HPDE6-E6E7 (cell line): ENCODE measurements at regions not wholly inside any gene's neighbourhood (a gene's known extent, or its start where the extent isn't known, plus 50 kb on each side); places are given as distances from the start of the nearest gene placed in this dataset.
"Not testable (repeated sequence)": the region's sequence is repeated elsewhere in the genome, so short reads cannot be mapped to it uniquely, and the experiment has no call there.

Experiments used
- DNase-seq: peaks from one replicate; pipeline ENCODE4 v3.0.0; 2011; ENCODE audit warnings: missing footprints; ENCODE audit errors: extremely low spot score

- DNase-seq = no peak
Observed at GRCh38 chr9:82116556-82116955, 128.0 kb downstream of the SPATA31D1 start.

- DNase-seq = no peak
Observed at GRCh38 chr9:82117026-82117811, 128.6 kb downstream of the SPATA31D1 start.

GRCh38 chr9:82122731-82123130, 134.2 kb downstream of the SPATA31D1 start:
- DNase-seq = no peak

GRCh38 chr9:82124090-82124489, 135.5 kb downstream of the SPATA31D1 start:
- no peak for DNase-seq

GRCh38 chr9:82126256-82126655, 137.7 kb downstream of the SPATA31D1 start:
- DNase-seq = no peak

- no peak for DNase-seq
Observed at GRCh38 chr9:82127465-82127864, 138.9 kb downstream of the SPATA31D1 start.

GRCh38 chr9:82128011-82128696, 139.6 kb downstream of the SPATA31D1 start:
- DNase-seq = no peak

- DNase-seq = no peak
Observed at GRCh38 chr9:82129708-82130107, 141.1 kb downstream of the SPATA31D1 start.

- DNase-seq = no peak
Observed at GRCh38 chr9:82130331-82131042, 141.9 kb downstream of the SPATA31D1 start.

- no peak for DNase-seq
Observed at GRCh38 chr9:82131072-82131471, 142.5 kb downstream of the SPATA31D1 start.

GRCh38 chr9:82132024-82132423, 143.5 kb downstream of the SPATA31D1 start:
- no peak for DNase-seq

GRCh38 chr9:82134010-82134409, 145.4 kb downstream of the SPATA31D1 start:
- no peak for DNase-seq

- no peak for DNase-seq
Observed at GRCh38 chr9:82135106-82135505, 146.5 kb downstream of the SPATA31D1 start.

GRCh38 chr9:82138081-82138480, 149.5 kb downstream of the SPATA31D1 start:
- DNase-seq = not testable (repeated sequence)

GRCh38 chr9:82140471-82140870, 151.9 kb downstream of the SPATA31D1 start:
- peak; percentile 31 for DNase-seq

GRCh38 chr9:82144803-82145202, 156.2 kb downstream of the SPATA31D1 start:
- no peak for DNase-seq

- no peak for DNase-seq
Observed at GRCh38 chr9:82146677-82147076, 158.1 kb downstream of the SPATA31D1 start.

- DNase-seq = no peak
Observed at GRCh38 chr9:82147798-82148425, 159.3 kb downstream of the SPATA31D1 start.

GRCh38 chr9:82148426-82148810, 159.8 kb downstream of the SPATA31D1 start:
- no peak for DNase-seq

GRCh38 chr9:82148901-82149461, 160.4 kb downstream of the SPATA31D1 start:
- no peak for DNase-seq

GRCh38 chr9:82149501-82149946, 161.0 kb downstream of the SPATA31D1 start:
- DNase-seq = no peak

GRCh38 chr9:82152181-82152580, 163.6 kb downstream of the SPATA31D1 start:
- no peak for DNase-seq
